GM12874 (cell line): ENCODE measurements at regions not wholly inside any gene's neighbourhood (a gene's known extent, or its start where the extent isn't known, plus 50 kb on each side); places are given as distances from the start of the nearest gene placed in this dataset.

Experiments used
- CTCF ChIP-seq: IDR thresholded peaks from 2 replicates; pipeline ENCODE4 v1.5.1; 2011; ENCODE audit warnings: low read depth, mild to moderate bottlenecking, control low read depth, low read length, moderate library complexity; ENCODE audit not compliant: insufficient read depth

- no peak for TF ChIP-seq CTCF
These were observed 301.2 kb upstream of the PPARGC1A start for GRCh38 chr4:24190761-24191695.

- no peak for TF ChIP-seq CTCF
These were observed 298.6 kb upstream of the PPARGC1A start for GRCh38 chr4:24188459-24188858.

GRCh38 chr4:24186466-24186865, 296.6 kb upstream of the PPARGC1A start:
- no peak for TF ChIP-seq CTCF

- no peak for TF ChIP-seq CTCF
These were observed 291.2 kb upstream of the PPARGC1A start for GRCh38 chr4:24181005-24181404.

- TF ChIP-seq CTCF: no peak
These were observed 290.7 kb upstream of the PPARGC1A start for GRCh38 chr4:24180586-24180985.

- no peak for TF ChIP-seq CTCF
These were observed 289.5 kb upstream of the PPARGC1A start for GRCh38 chr4:24179201-24179840.

GRCh38 chr4:24175707-24176106, 285.9 kb upstream of the PPARGC1A start:
- TF ChIP-seq CTCF: no peak
